HAP-1 (cell line): ENCODE measurements at regions not wholly inside any gene's neighbourhood (a gene's known extent, or its start where the extent isn't known, plus 50 kb on each side); places are given as distances from the start of the nearest gene placed in this dataset.
A peak's percentile ranks its signal among the peaks of the same experiment; 100 is the strongest.

Source experiments
- DNase-seq, 2 experiments: peaks; one replicate each; pipeline ENCODE4 v3.0.0-alpha.2; 2016 to 2020; ENCODE audit warnings: low spot score in 2 of 2
- H3K27me3 ChIP-seq: fragments of 250-450 bp; sonication (Bioruptor Pico); 2 replicates; pipeline ENCODE4 v1.5.1; 2020; ENCODE audit warnings: low read depth, mild to moderate bottlenecking, moderate library complexity
- H3K36me3 ChIP-seq: fragments of 250-450 bp; sonication (Bioruptor Pico); replicated peaks from 2 replicates; pipeline ENCODE4 v1.5.1; 2020; ENCODE audit warnings: mild to moderate bottlenecking
- H3K4me1 ChIP-seq: fragments of 250-450 bp; sonication (Bioruptor Pico); 2 replicates; pipeline ENCODE4 v1.5.1; 2020; ENCODE audit warnings: mild to moderate bottlenecking
- H3K4me3 ChIP-seq: fragments of 250-450 bp; sonication (Bioruptor Pico); 2 replicates; pipeline ENCODE4 v1.5.1; 2020; ENCODE audit warnings: mild to moderate bottlenecking, moderate library complexity
- H3K9me3 ChIP-seq: fragments of 250-450 bp; sonication (Bioruptor Pico); 2 replicates; pipeline ENCODE4 v1.5.1; 2020; ENCODE audit warnings: mild to moderate bottlenecking, moderate library complexity
- in situ Hi-C: fragments of 300-500 bp; cut with MboI; formaldehyde crosslinking; loops from 3 replicates; pipeline ENCODE4 v1.14.3; 2020; ENCODE audit warnings: low sequenced_read_pairs, inconsistent platforms, mixed read lengths

GRCh38 chr11:116189408-116190170 lies 583.2 kb downstream of the BUD13 start:
- no peak overlapping the region for H3K4me3 ChIP-seq
- in situ Hi-C loops, result no loop called here
- no peak for DNase-seq
- H3K27me3 ChIP-seq, result no peaks in the 10 kb centered on the region
- no peaks in the 10 kb centered on the region for H3K36me3 ChIP-seq
- H3K9me3 ChIP-seq, result no peaks in the 10 kb centered on the region
- peaks cover 10% of the 10 kb centered on the region; the same call in 1 of the 2 replicates for H3K4me1 ChIP-seq

GRCh38 chr11:116188350-116188749 lies 584.4 kb downstream of the BUD13 start:
- Histone ChIP-seq H3K9me3 (no peaks in the 10 kb centered on the region), H3K27me3 (no peaks in the 10 kb centered on the region), H3K4me1 (peaks cover 3% of the 10 kb centered on the region; the same call in 1 of the 2 replicates), H3K4me3 (no peak overlapping the region), H3K36me3 (no peaks in the 10 kb centered on the region)
- in situ Hi-C loops, result no loop called here
- DNase-seq, result no peak

DNA sequence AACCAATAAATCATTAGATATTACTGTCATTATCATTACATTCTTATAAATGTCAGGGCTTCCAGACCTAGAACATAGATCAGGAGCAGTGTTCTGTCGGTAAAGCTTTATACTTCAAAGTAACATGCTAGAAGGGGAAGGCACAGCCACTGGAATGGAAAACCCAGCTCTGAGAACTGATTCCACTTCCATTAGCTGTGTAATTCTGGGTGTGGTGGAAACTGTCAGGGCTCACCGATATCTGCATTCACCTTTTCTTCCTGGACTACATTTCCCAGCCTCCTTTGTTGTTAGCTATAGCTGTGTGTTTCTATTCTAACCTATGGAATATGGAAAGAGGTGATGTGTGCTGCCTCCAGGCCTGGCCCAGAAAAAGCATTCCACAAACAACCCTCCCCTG lies 585.8 kb downstream of the BUD13 start:
- DNase-seq, result no peak
- H3K27me3 ChIP-seq, result no peaks in the 10 kb centered on the region
- no peaks in the 10 kb centered on the region for H3K4me1 ChIP-seq
- no peaks in the 10 kb centered on the region for H3K9me3 ChIP-seq
- H3K36me3 ChIP-seq, result no peaks in the 10 kb centered on the region
- H3K4me3 ChIP-seq, result no peak overlapping the region
- in situ Hi-C loops, result no loop called here

DNA sequence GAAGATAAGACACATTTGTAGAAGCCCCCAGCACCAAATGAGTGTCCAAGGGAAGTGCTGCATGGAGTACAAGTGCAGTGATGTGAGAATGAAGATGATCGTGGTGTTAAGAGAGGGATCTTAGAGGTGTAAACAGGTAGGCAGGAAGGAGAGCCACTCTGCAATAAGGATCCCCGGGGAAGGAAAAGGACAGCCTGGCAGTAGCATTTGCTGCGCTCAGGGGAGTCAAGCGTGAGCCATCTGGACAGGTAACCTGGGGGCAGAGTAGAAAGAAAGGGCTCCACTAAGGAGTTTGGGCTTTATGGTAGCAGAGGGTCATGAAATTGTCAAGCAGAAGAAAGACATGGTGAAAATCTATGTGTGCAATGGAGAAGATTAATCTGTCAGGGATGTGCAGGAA lies 587.2 kb downstream of the BUD13 start:
- DNase-seq, result no peak

GRCh38 chr11:116184763-116185162 lies 588.0 kb downstream of the BUD13 start:
- Histone ChIP-seq H3K4me1 (no peaks in the 10 kb centered on the region), H3K36me3 (no peaks in the 10 kb centered on the region), H3K27me3 (no peaks in the 10 kb centered on the region), H3K9me3 (no peaks in the 10 kb centered on the region), H3K4me3 (no peak overlapping the region)
- in situ Hi-C loops, result no loop called here
- DNase-seq, result no peak

More for the DNA sequence above, 587.2 kb downstream of the BUD13 start:
- no peaks in the 10 kb centered on the region for H3K27me3 ChIP-seq
- H3K4me3 ChIP-seq, result no peak overlapping the region
- H3K4me1 ChIP-seq, result no peaks in the 10 kb centered on the region
- H3K9me3 ChIP-seq, result no peaks in the 10 kb centered on the region
- in situ Hi-C loops, result no loop called here
- H3K36me3 ChIP-seq, result no peaks in the 10 kb centered on the region

DNA sequence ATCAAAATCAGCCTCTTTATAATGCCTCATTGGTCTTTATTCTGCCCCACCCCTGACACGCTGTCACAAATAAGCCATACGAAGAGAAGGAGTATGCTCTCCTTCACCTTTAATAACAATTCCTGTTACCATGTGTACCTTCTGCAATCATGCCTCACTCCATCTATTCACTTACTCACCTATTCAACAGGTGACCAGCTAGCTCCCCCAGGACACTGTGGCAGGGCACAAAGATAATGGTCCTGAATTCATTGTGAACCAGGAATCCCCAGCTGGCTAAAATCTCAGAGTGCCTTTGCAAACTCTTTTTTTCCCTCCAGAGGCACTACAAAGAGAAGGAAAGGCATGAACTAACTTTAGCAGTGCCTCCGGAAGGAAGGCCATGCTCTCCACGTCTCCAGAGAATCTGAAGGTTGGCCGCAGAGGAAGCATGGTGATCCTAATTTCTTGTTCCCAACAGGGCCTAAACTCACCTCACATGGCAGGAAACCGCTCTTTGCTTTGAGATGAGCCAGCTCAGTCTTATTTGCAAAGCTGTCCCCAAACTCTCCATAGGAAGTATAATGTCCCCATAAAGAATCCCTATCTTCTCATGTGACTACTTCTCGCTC lies 590.3 kb downstream of the BUD13 start:
- Histone ChIP-seq H3K27me3 (no peaks in the 10 kb centered on the region), H3K36me3 (no peaks in the 10 kb centered on the region), H3K4me3 (no peak overlapping the region), H3K4me1 (peaks cover 5% of the 10 kb centered on the region), H3K9me3 (no peaks in the 10 kb centered on the region)
- in situ Hi-C loops, result no loop called here
- no peak for DNase-seq

DNA sequence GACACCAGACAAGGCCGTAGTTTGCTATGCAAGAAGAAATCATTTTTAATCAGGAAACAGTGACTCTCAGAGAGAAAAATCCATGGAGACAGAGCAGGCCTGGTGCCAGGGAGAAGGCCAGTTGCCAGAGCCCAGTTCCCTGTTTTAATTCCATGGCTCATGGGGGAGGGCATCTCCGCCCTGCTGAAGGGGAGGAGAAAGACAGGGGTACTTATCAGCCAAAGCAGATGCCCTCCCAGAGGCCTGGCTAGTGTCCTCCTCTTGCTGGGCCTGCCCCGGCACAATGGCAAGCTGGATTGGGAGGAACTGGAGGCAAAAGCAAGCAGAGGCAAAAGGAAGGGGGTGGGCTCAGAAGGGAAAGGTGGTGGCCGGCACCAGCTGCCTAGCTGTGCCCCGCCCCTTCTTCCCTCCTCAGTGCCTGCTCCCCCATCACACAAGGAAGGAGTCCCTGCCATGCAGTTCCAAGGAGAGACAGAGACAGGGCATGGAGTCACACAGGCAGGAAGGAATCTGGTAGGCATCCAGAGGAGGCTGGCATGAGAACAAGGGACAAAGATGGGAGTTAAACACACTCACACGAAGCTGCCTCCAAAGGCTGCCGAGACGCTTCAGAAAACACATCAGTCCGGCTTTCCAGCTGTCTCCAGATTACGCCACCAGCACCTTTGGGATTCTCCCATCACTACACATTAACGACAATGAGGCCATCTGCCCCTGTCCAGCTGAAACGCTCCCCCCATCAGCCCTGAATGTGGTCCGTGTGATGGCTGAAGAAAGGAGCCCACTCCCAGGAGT lies 591.8 kb downstream of the BUD13 start:
- Histone ChIP-seq H3K36me3 (no peaks in the 10 kb centered on the region), H3K27me3 (no peaks in the 10 kb centered on the region), H3K9me3 (no peaks in the 10 kb centered on the region), H3K4me1 (peaks cover 5% of the 10 kb centered on the region), H3K4me3 (no peak overlapping the region)
- in situ Hi-C loops, result no loop called here
- DNase-seq, result no peak

DNA sequence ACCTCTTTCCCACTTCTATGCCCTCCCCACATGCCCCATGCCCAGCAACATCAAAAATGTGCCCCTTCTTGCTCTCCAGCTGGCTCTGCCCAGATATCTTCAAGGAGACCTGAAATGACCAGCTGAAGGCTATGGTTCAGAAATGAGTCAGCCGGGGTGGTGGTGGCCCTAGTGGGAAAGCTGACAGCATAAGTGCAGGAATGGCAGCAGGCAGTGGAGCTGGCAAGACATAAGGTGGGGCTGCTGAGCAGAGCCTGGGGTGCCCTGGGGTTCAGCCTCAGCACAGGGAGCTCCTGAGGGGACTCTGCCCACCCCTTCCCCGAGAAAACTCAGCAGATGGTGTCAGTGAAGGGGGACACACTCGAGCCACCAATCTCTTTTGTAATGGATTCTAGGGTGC lies 593.4 kb downstream of the BUD13 start:
- no peak for DNase-seq
- no peaks in the 10 kb centered on the region for H3K36me3 ChIP-seq
- H3K4me1 ChIP-seq, result peaks cover 5% of the 10 kb centered on the region
- H3K27me3 ChIP-seq, result no peaks in the 10 kb centered on the region
- no peak overlapping the region for H3K4me3 ChIP-seq
- in situ Hi-C loops, result no loop called here
- no peaks in the 10 kb centered on the region for H3K9me3 ChIP-seq

GRCh38 chr11:116177521-116178210 lies 595.1 kb downstream of the BUD13 start:
- Histone ChIP-seq H3K4me1 (peaks cover 5% of the 10 kb centered on the region), H3K27me3 (no peaks in the 10 kb centered on the region), H3K9me3 (no peaks in the 10 kb centered on the region), H3K4me3 (no peak overlapping the region), H3K36me3 (no peaks in the 10 kb centered on the region)
- in situ Hi-C loops, result no loop called here
- peak; percentile 24 to 41 for DNase-seq

- Histone ChIP-seq H3K4me3 (no peak overlapping the region), H3K36me3 (no peaks in the 10 kb centered on the region), H3K27me3 (no peaks in the 10 kb centered on the region), H3K4me1 (peaks cover 5% of the 10 kb centered on the region), H3K9me3 (no peaks in the 10 kb centered on the region)
- in situ Hi-C loops, result no loop called here
- no peak for DNase-seq
Measured at GRCh38 chr11:116176484-116177005, 596.2 kb downstream of the BUD13 start.

DNA sequence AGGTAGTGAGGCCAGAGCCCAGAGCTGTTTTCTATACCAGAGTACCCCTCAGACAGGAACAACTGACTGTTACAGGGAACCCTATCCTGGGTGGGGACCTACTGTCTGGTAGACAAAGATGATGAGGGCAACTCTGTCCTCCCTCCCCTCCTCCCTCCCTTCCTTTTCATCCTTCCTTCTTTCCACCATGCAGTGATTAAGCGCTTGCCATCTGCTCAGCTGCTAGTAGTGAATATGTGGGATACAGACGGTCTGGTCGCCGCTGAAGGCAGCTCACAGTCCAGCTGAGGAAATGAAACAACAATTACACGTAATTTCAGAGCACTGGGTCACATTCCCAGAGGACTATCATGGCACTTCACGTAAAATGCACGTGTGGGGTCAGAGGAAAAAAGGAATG lies 597.1 kb downstream of the BUD13 start:
- H3K9me3 ChIP-seq, result no peaks in the 10 kb centered on the region
- H3K27me3 ChIP-seq, result no peaks in the 10 kb centered on the region
- peaks cover 5% of the 10 kb centered on the region for H3K4me1 ChIP-seq
- no peak for DNase-seq
- in situ Hi-C loops, result no loop called here
- no peaks in the 10 kb centered on the region for H3K36me3 ChIP-seq
- H3K4me3 ChIP-seq, result no peak overlapping the region

DNA sequence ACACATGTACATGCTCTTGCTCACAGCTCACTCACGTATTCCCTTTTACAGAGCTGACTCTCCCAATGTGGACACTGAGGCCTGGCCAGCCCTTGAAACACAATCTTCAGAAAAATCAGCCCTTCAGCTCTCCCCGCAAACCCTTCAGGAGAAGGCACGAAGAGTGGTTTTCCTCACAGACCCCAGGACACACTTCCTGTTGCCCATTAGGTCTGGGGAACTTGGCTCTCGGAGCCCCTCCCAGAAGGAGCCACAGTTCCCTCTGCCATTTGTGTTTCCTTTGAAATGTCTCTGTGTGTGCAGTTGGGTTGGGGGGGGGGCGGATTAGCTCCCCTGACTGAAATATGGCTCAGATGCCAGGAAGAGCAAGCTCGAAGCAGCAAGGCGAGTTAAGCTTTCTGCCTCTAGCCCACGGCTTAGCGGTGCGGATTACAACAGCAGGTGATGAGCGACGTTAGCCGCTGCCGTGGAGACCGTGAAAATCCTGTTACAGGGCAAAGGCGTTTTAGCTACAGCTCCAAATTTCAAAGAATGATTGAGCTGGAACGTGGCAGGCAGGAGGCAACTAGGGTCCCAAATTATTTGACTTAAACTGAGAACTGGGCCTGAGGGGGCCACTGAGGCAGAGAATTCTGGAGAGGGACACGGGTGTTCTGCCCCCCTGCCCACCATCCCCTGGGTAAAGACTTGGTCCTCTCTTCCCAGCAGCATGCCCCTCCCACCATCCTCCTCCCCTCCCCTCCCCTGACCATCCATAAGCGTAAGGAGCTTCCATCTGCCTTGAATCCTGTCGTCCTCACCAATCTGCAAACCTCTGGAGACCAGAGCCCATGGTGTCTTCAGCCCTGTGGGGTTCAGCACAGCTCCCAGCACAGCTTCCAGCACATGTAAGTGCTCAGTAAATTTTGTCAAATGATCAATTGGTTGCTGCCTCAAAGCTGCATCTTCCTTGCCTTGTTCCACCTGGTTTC lies 598.6 kb downstream of the BUD13 start:
- H3K4me3 ChIP-seq, result no peak overlapping the region
- H3K27me3 ChIP-seq, result no peaks in the 10 kb centered on the region
- no peak for DNase-seq
- no peaks in the 10 kb centered on the region for H3K9me3 ChIP-seq
- H3K4me1 ChIP-seq, result peaks cover 5% of the 10 kb centered on the region
- no peaks in the 10 kb centered on the region for H3K36me3 ChIP-seq
- in situ Hi-C loops, result no loop called here
